ENCODE measurements at regions not wholly inside any gene's neighbourhood (a gene's known extent, or its start where the extent isn't known, plus 50 kb on each side); places are given as distances from the start of the nearest gene placed in this dataset.

- TF ChIP-seq EZH2 (IDR thresholded peaks at IDR 0.05; ENCODE audit: borderline replicate concordance) (no peak), CTCF (IDR thresholded peaks at IDR 0.05; ENCODE audit: poor library complexity) (no peak), EZH2phosphoT487 (IDR thresholded peaks at IDR 0.05; ENCODE audit: low read depth, severe bottlenecking, unreplicated experiment) (no peak)
Observed at GRCh38 chr20:39094391-39094790, 132.2 kb downstream of the DHX35 start.
